ENCODE measurements at regions not wholly inside any gene's neighbourhood (a gene's known extent, or its start where the extent isn't known, plus 50 kb on each side); places are given as distances from the start of the nearest gene placed in this dataset.

GRCh38 chr3:193954752-193955151, 181.2 kb upstream of the HES1 start:
- Histone ChIP-seq H3K36me3 (no peaks in the 10 kb centered on the region), H3K4me1 (no peaks in the 10 kb centered on the region), H3K9me3 (peaks cover 0 to 13% of the 10 kb centered on the region in 2 donors), H3K27ac (no peak overlapping the region), H3K4me3 (no peak overlapping the region), H3K27me3 (no peaks in the 10 kb centered on the region)
- DNase-seq (ENCODE audit: low spot score in 2 of 2) = no peak
- TF ChIP-seq POLR2A (IDR thresholded peaks at IDR 0.05) (no peak), CTCF (IDR thresholded peaks at IDR 0.05) (no peak), POLR2AphosphoS5 (IDR thresholded peaks at IDR 0.05) (no peak)
- intact Hi-C loops (cut with DNase I; ENCODE audit: low total_unique reads) = no loop called here

- no peaks in the 10 kb centered on the region for H3K36me3 ChIP-seq
- TF ChIP-seq POLR2AphosphoS5 (IDR thresholded peaks at IDR 0.05) (no peak), CTCF (IDR thresholded peaks at IDR 0.05) (no peak), POLR2A (IDR thresholded peaks at IDR 0.05) (no peak)
- H3K27ac ChIP-seq = no peak overlapping the region
- H3K27me3 ChIP-seq = no peaks in the 10 kb centered on the region
- H3K4me3 ChIP-seq = no peak overlapping the region
- H3K9me3 ChIP-seq = peaks cover 0 to 13% of the 10 kb centered on the region in 2 donors
- no peaks in the 10 kb centered on the region for H3K4me1 ChIP-seq
- no peak for DNase-seq (ENCODE audit: low spot score in 2 of 2)
- intact Hi-C loops (cut with DNase I; ENCODE audit: low total_unique reads) = no loop called here
Measured at GRCh38 chr3:193955719-193956118, 180.2 kb upstream of the HES1 start.

GRCh38 chr3:193959861-193960260, 176.1 kb upstream of the HES1 start:
- H3K36me3 ChIP-seq = no peaks in the 10 kb centered on the region
- H3K27ac ChIP-seq = no peak overlapping the region
- DNase-seq (ENCODE audit: low spot score in 2 of 2) = no peak
- H3K4me3 ChIP-seq = no peak overlapping the region
- intact Hi-C loops (cut with DNase I; ENCODE audit: low total_unique reads) = no loop called here
- H3K9me3 ChIP-seq = peaks cover 0 to 4% of the 10 kb centered on the region in 2 donors
- no peaks in the 10 kb centered on the region for H3K27me3 ChIP-seq
- no peak for TF ChIP-seq POLR2AphosphoS5 (IDR thresholded peaks at IDR 0.05)
- TF ChIP-seq POLR2A (IDR thresholded peaks at IDR 0.05) = no peak
- TF ChIP-seq CTCF (IDR thresholded peaks at IDR 0.05) = no peak
- no peaks in the 10 kb centered on the region for H3K4me1 ChIP-seq

- Histone ChIP-seq H3K27me3 (no peaks in the 10 kb centered on the region), H3K9me3 (no peaks in the 10 kb centered on the region), H3K36me3 (no peaks in the 10 kb centered on the region), H3K27ac (no peak overlapping the region), H3K4me3 (no peak overlapping the region), H3K4me1 (no peaks in the 10 kb centered on the region)
- DNase-seq (ENCODE audit: low spot score in 2 of 2) = no peak
- intact Hi-C loops (cut with DNase I; ENCODE audit: low total_unique reads) = no loop called here
- no peak for TF ChIP-seq POLR2A (IDR thresholded peaks at IDR 0.05)
- no peak for TF ChIP-seq CTCF (IDR thresholded peaks at IDR 0.05)
- no peak for TF ChIP-seq POLR2AphosphoS5 (IDR thresholded peaks at IDR 0.05)
Measured at GRCh38 chr3:193960487-193961274, 175.3 kb upstream of the HES1 start.

- TF ChIP-seq CTCF (IDR thresholded peaks at IDR 0.05) (no peak), POLR2A (IDR thresholded peaks at IDR 0.05) (no peak), POLR2AphosphoS5 (IDR thresholded peaks at IDR 0.05) (no peak)
- no peaks in the 10 kb centered on the region for H3K36me3 ChIP-seq
- no peaks in the 10 kb centered on the region for H3K27me3 ChIP-seq
- H3K4me1 ChIP-seq = no peaks in the 10 kb centered on the region
- DNase-seq (ENCODE audit: low spot score in 2 of 2) = no peak
- intact Hi-C loops (cut with DNase I; ENCODE audit: low total_unique reads) = no loop called here
- no peaks in the 10 kb centered on the region for H3K9me3 ChIP-seq
- no peak overlapping the region for H3K27ac ChIP-seq
- H3K4me3 ChIP-seq = no peak overlapping the region
Measured at GRCh38 chr3:193962986-193963685, 172.8 kb upstream of the HES1 start.
